Nephron progenitor cell (in vitro differentiated cells): ENCODE measurements at regions not wholly inside any gene's neighbourhood (a gene's known extent, or its start where the extent isn't known, plus 50 kb on each side); places are given as distances from the start of the nearest gene placed in this dataset.
"Not testable (repeated sequence)": the region's sequence is repeated elsewhere in the genome, so short reads cannot be mapped to it uniquely, and the experiment has no call there.

Experiments
- DNase-seq: peaks from one replicate; pipeline ENCODE4 v3.0.0; 2021
- H3K27ac Mint-ChIP-seq: 2 replicates; pipeline ENCODE4 v1.8.0; 2021; ENCODE audit warnings: mild to moderate bottlenecking, moderate library complexity, mixed read lengths
- H3K27me3 Mint-ChIP-seq: 2 replicates; pipeline ENCODE4 v1.8.0; 2021; ENCODE audit warnings: mild to moderate bottlenecking, low read depth, mixed read lengths; ENCODE audit not compliant: poor library complexity
- H3K36me3 Mint-ChIP-seq: 2 replicates; pipeline ENCODE4 v1.8.0; 2021; ENCODE audit warnings: low read depth, mixed read lengths
- H3K4me1 Mint-ChIP-seq: 2 replicates; pipeline ENCODE4 v1.8.0; 2021; ENCODE audit warnings: mixed read lengths
- H3K4me3 Mint-ChIP-seq: 2 replicates; pipeline ENCODE4 v1.8.0; 2021; ENCODE audit warnings: mild to moderate bottlenecking, moderate library complexity, mixed read lengths
- H3K9me3 Mint-ChIP-seq: 2 replicates; pipeline ENCODE4 v1.8.0; 2021; ENCODE audit warnings: mild to moderate bottlenecking, moderate library complexity, mixed read lengths
- CTCF ChIP-seq: fragments of 200-600 bp; sonication (generic); IDR thresholded peaks from 2 replicates; pipeline ENCODE4 v1.5.0; 2021; ENCODE audit warnings: antibody characterized with exemption

- Mint-ChIP-seq H3K36me3 (no peaks in the 10 kb centered on the region), H3K4me1 (peaks cover 9% of the 10 kb centered on the region), H3K27ac (no peak overlapping the region), H3K27me3 (no peaks in the 10 kb centered on the region), H3K4me3 (no peak overlapping the region), H3K9me3 (no peaks in the 10 kb centered on the region)
- no peak for DNase-seq
- no peak for TF ChIP-seq CTCF
These were observed 2412.8 kb downstream of the ARAP2 start for GRCh38 chr4:33831442-33832066.

- not testable (repeated sequence) for H3K36me3 Mint-ChIP-seq, H3K27ac Mint-ChIP-seq, H3K27me3 Mint-ChIP-seq, DNase-seq, H3K4me1 Mint-ChIP-seq, H3K9me3 Mint-ChIP-seq, H3K4me3 Mint-ChIP-seq
These were observed 2408.6 kb downstream of the ARAP2 start for GRCh38 chr4:33835764-33836163.

- no peak for DNase-seq
- no peak overlapping the region for H3K27ac Mint-ChIP-seq
- H3K4me3 Mint-ChIP-seq: no peak overlapping the region
- H3K27me3 Mint-ChIP-seq: no peaks in the 10 kb centered on the region
- H3K36me3 Mint-ChIP-seq: no peaks in the 10 kb centered on the region
- H3K4me1 Mint-ChIP-seq: no peaks in the 10 kb centered on the region
- peaks cover 8% of the 10 kb centered on the region for H3K9me3 Mint-ChIP-seq
- no peak for TF ChIP-seq CTCF
These were observed 2407.1 kb downstream of the ARAP2 start for GRCh38 chr4:33837043-33837838.

GRCh38 chr4:33841120-33841519 is 2403.2 kb downstream of the ARAP2 start:
- H3K27me3 Mint-ChIP-seq: no peaks in the 10 kb centered on the region
- H3K27ac Mint-ChIP-seq: no peak overlapping the region
- DNase-seq: no peak
- H3K9me3 Mint-ChIP-seq: peaks cover 16% of the 10 kb centered on the region
- H3K4me3 Mint-ChIP-seq: no peak overlapping the region
- no peaks in the 10 kb centered on the region for H3K4me1 Mint-ChIP-seq
- no peaks in the 10 kb centered on the region for H3K36me3 Mint-ChIP-seq
- no peak for TF ChIP-seq CTCF

GRCh38 chr4:33850371-33850902 is 2393.9 kb downstream of the ARAP2 start:
- Mint-ChIP-seq H3K4me3 (no peak overlapping the region), H3K27ac (no peak overlapping the region), H3K27me3 (no peaks in the 10 kb centered on the region), H3K9me3 (peaks cover 19% of the 10 kb centered on the region), H3K4me1 (no peaks in the 10 kb centered on the region), H3K36me3 (no peaks in the 10 kb centered on the region)
- no peak for TF ChIP-seq CTCF
- DNase-seq: no peak

GRCh38 chr4:33853670-33854069 is 2390.6 kb downstream of the ARAP2 start:
- H3K4me3 Mint-ChIP-seq, DNase-seq, H3K36me3 Mint-ChIP-seq, H3K4me1 Mint-ChIP-seq, H3K9me3 Mint-ChIP-seq, H3K27me3 Mint-ChIP-seq, H3K27ac Mint-ChIP-seq: not testable (repeated sequence)
